A549 (cell line): ENCODE measurements at regions not wholly inside any gene's neighbourhood (a gene's known extent, or its start where the extent isn't known, plus 50 kb on each side); places are given as distances from the start of the nearest gene placed in this dataset.

Source experiments
- BHLHE40 ChIP-seq: IDR thresholded peaks from 2 replicates; pipeline ENCODE4 v1.6.1; 2012; ENCODE audit warnings: low read depth, low read length, inconsistent platforms
- CEBPB ChIP-seq, 2 experiments: fragments of >200 bp in 1 of 2; sonication (Bioruptor Twin) in 1 of 2; formaldehyde crosslinking in 1 of 2; IDR thresholded peaks; 2 replicates each; pipeline ENCODE4 v1.6.1; 2012 to 2016
- CTCF ChIP-seq: fragments of >200 bp; sonication (Bioruptor Twin); formaldehyde crosslinking; IDR thresholded peaks from 3 replicates; pipeline ENCODE4 v1.5.1; 2016
- EP300 ChIP-seq, 2 experiments: fragments of >200 bp; sonication (Bioruptor Twin); formaldehyde crosslinking; IDR thresholded peaks; 2 replicates in 1 of 2; 3 replicates in 1 of 2; pipeline ENCODE4 v1.6.1; 2016 to 2017
- HEYL ChIP-seq: fragments of 250-450 bp; sonication (Bioruptor Pico); IDR thresholded peaks from 2 replicates; pipeline ENCODE4 v1.8.0; 2021; ENCODE audit warnings: mild to moderate bottlenecking, moderate library complexity
- KDM1A ChIP-seq: fragments of 200-600 bp; sonication (generic); IDR thresholded peaks from 2 replicates; pipeline ENCODE4 v1.6.1; 2016; ENCODE audit warnings: low read depth, mild to moderate bottlenecking
- MAFK ChIP-seq: fragments of 450-650 bp; IDR thresholded peaks from 2 replicates; pipeline ENCODE4 v1.6.1; 2014; ENCODE audit not compliant: partially characterized antibody
- POLR2A ChIP-seq: IDR thresholded peaks from 2 replicates; pipeline ENCODE4 v1.6.1; 2012; ENCODE audit warnings: mild to moderate bottlenecking, low read length
- POLR2AphosphoS2 ChIP-seq: conservative IDR thresholded peaks from 2 replicates; pipeline ENCODE4 v1.6.1; 2012; ENCODE audit warnings: low read length, improper control_type of control experiment, inconsistent platforms
- RCOR1 ChIP-seq: fragments of 150-350 bp; IDR thresholded peaks from 2 replicates; pipeline ENCODE4 v1.6.1; 2014; ENCODE audit warnings: antibody characterized with exemption, low read length, low read depth
- ZFP36 ChIP-seq: fragments of 450-650 bp; IDR thresholded peaks from 2 replicates; pipeline ENCODE4 v1.6.1; 2014; ENCODE audit warnings: borderline replicate concordance; ENCODE audit not compliant: partially characterized antibody

- no peak for TF ChIP-seq CTCF
- no peak for TF ChIP-seq POLR2A
- TF ChIP-seq KDM1A: no peak
- no peak for TF ChIP-seq RCOR1
- TF ChIP-seq HEYL (CRISPR knock-in tag): no peak
- TF ChIP-seq ZFP36: no peak
- TF ChIP-seq CEBPB (IDR thresholded peaks at IDR 0.05): no peak
- TF ChIP-seq BHLHE40: no peak
- TF ChIP-seq POLR2AphosphoS2: no peak
- TF ChIP-seq EP300 (IDR thresholded peaks at IDR 0.05): no peak
- no peak for TF ChIP-seq MAFK
Measured at GRCh38 chr2:186299610-186300009, 186.4 kb upstream of the ZC3H15 start.
